ENCODE measurements at regions not wholly inside any gene's neighbourhood (a gene's known extent, or its start where the extent isn't known, plus 50 kb on each side); places are given as distances from the start of the nearest gene placed in this dataset.

- no peak for DNase-seq
These were observed 353.9 kb upstream of the THBS1 start for GRCh38 chr15:39227001-39227400.

- DNase-seq = no peak
These were observed 352.0 kb upstream of the THBS1 start for GRCh38 chr15:39228889-39229288.

GRCh38 chr15:39230205-39230907 lies 350.5 kb upstream of the THBS1 start:
- no peak for DNase-seq

DNA sequence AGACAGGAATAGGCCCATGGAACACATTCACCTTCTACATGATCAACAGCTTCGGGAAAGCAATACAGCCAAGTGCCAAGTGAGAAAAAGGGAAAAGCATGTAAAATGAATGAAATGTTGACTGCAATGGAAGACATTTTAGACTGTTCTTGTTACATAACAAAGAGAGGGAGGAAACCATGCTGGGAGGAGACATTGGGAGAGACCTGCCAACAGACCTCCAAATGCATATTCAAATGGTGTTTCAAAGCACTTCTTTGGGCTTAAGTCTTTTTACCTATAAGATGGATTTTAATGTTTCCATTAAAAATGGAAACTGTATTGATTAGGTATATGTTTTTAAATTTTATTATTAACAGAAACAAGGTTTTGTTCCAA lies 350.0 kb upstream of the THBS1 start:
- DNase-seq = no peak

DNA sequence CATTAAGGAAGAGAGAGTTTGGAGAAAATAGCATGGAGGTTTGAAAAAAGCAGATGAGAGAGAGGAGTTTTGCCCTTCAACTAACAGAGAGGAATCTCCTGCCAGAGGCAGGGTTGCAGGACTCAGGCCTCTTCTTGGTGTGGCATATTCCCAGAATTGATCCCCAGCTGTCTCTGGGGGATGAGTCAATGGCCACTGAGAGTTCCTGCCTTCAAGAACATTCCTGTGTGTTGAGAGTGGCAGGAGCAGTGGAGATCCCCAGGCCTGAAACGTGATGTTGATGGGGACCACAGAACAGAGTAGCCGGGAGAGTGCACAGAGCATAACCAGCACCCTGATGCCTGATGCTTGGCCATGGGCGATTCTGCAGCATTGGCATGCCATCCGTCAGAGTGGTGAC lies 348.4 kb upstream of the THBS1 start:
- DNase-seq = no peak

- no peak for DNase-seq
These were observed 345.6 kb upstream of the THBS1 start for GRCh38 chr15:39235084-39235795.

GRCh38 chr15:39236375-39236774 lies 344.5 kb upstream of the THBS1 start:
- DNase-seq = no peak

- no peak for DNase-seq
These were observed 342.4 kb upstream of the THBS1 start for GRCh38 chr15:39238443-39238842.

DNA sequence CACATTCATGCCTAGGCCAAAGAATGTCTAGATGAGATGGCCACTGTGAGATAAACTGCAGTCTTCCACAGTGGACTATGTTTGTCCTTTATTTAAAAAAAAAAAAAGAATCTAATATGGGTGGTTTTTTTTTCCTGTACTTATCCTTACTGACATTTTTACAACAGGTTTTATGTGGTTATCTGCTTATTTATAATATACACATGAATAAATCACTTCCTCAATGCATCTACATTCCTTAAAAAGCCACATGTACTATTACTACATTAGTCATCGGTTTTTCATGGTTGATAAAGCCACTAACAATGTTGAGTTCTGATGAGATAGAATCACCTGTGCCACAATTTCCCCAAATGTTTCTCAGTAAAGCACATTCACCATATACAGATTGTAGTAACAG lies 341.3 kb upstream of the THBS1 start:
- DNase-seq = no peak

GRCh38 chr15:39242345-39242744 lies 338.5 kb upstream of the THBS1 start:
- DNase-seq = no peak

GRCh38 chr15:39243396-39243795 lies 337.5 kb upstream of the THBS1 start:
- no peak for DNase-seq

DNA sequence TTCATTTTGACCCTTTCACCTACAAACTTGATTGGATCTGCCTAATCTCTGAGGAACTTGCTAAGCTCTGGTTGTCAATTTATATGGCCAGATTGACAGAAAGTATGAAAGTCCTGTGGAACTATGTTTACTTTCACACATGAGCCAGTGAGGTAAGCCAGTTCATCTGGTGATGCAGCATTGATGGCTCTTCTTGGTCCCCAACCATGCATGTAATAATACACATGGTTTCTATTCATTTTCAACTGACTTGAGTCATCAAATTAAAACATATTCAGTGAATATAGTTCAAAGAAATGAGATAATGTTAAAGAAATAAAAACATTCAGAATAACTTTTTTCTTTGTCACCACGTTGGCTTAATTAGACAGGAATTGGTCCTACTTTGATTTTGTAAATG lies 336.1 kb upstream of the THBS1 start:
- DNase-seq = no peak

GRCh38 chr15:39246523-39246922 lies 334.4 kb upstream of the THBS1 start:
- DNase-seq = no peak

GRCh38 chr15:39247574-39247973 lies 333.3 kb upstream of the THBS1 start:
- DNase-seq = no peak

GRCh38 chr15:39248204-39248603 lies 332.7 kb upstream of the THBS1 start:
- DNase-seq = no peak

- DNase-seq = no peak
These were observed 330.9 kb upstream of the THBS1 start for GRCh38 chr15:39250001-39250400.

DNA sequence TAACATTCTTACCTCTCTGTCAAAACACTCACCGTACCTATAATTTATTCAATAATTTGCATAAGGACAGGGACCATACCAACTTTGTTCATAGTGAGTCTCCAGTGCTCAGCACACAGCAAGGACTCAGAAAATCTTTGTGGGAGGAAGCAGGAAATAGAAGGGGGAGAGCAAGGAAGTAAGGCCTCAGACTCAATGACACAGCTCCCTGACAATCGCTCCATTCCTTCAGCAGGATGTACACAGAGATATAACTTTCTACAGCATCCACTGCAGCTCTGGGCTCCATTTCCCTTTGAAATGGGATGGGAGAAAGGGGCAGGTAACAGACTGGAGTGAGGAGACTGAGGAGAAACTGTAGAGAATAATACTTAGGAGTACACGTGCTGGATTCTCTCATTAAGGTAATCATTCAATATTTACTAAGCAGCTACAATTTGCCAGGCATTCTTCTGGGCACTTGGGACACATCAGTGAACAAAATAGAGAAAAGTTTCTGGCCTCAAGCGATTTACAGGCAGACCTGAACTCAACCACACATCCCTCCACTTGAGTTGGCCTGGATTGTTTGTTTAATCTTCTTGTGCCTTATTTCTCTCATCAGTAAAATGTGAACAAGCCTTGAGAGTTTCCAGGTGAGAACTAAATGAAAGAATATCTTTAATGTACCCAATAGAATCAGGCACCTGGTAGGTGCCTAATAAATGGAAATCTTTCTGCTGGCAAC lies 330.3 kb upstream of the THBS1 start:
- DNase-seq = no peak

GRCh38 chr15:39251413-39252133 lies 329.3 kb upstream of the THBS1 start:
- DNase-seq = no peak

- no peak for DNase-seq
These were observed 328.8 kb upstream of the THBS1 start for GRCh38 chr15:39252134-39252470.

DNA sequence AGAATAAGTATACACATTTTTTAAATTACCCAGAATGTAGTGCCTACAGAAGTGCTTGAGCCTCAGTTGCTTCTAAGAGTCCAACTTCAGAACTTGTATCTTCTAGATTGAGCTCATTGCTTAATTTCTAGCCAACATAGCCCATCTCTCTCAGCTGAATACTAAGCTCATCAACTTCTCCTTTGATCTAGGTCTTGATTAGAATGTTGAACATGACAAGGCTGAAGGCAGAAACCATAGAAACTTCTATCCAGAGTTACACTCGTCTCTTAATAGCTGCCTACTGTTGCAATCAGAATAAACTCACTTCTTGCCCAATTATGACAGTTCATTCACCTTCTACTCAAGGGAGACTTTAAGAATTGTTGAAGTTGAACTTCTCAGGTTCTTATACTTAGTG lies 327.3 kb upstream of the THBS1 start:
- DNase-seq = no peak

GRCh38 chr15:39254181-39254580 lies 326.7 kb upstream of the THBS1 start:
- DNase-seq = no peak

- no peak for DNase-seq
These were observed 325.1 kb upstream of the THBS1 start for GRCh38 chr15:39255760-39256159.

DNA sequence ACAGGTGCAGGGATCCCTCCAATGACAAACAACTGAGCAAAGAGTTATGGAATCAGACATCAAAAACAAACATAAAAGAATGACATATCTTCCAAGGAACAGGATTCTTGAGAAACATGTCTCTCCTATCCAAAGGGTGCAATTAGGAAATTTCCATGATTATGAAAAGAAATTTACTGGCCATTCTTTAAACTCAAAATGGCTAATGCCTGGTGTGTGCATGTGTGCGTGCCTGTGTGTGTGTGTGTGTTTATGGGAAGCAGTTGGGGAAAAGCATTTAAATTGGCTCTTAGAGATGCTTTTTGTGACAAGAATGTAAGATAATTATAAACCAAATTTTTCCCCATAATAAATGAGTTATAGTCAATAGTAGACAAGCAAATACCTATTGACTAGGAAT lies 320.5 kb upstream of the THBS1 start:
- no peak for DNase-seq

DNA sequence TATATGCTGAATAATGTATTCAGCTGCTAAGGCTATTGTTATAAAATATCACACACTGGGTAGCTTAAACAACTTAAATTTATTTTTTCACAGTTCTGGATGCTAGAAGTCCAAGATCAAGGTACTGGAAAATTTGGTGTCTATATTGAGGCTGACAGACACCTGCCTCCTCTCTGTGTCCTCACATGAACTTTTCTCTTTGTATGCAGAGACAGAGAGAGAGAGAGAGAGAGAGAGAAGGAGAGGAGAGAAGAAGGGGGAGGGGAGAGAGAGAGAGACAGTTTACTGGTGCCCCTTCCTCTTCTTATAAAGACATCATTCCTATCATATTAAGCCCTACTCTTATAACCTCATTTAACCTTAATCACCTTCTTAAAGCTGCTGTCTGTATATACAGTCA lies 320.1 kb upstream of the THBS1 start:
- DNase-seq = no peak

Data from activated CD4-positive, alpha-beta T cell treated with anti-CD3 and anti-CD28 coated beads for 48 hours (primary cell).